ENCODE measurements at regions not wholly inside any gene's neighbourhood (a gene's known extent, or its start where the extent isn't known, plus 50 kb on each side); places are given as distances from the start of the nearest gene placed in this dataset.

DNA sequence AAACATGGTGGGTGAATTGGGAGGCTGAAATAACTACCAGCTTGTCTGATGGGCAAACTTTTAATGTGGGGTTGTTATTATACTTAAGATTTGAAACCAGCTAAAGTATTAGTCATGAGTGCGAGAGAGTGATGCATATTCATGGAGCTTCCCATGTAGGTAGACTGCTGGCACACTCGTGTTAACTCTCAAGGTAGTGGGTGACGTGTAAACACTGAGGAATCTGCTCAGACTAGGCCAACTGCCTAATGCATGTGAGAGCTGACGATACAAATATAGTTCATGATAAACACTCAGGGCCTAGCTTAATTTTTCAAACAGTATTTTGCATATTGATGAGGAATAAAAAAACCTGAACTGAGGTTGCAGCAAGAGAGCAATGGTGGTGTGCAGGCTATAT, 1165.7 kb upstream of the PIK3C3 start:
- no peaks in the 10 kb centered on the region for H3K27me3 ChIP-seq (ENCODE audit: low read length)
- CTCF ChIA-PET: no interaction called here
- no peak overlapping the region for H3K9ac ChIP-seq (ENCODE audit: low read length)
- intact Hi-C loops (cut with micrococcal nuclease): no loop called here
- H3K4me1 ChIP-seq (ENCODE audit: insufficient read depth, low read length): no peaks in the 10 kb centered on the region
- no peak overlapping the region for H3K4me3 ChIP-seq (ENCODE audit: low read length)
- TF ChIP-seq EZH2 (IDR thresholded peaks at IDR 0.05; ENCODE audit: low read length, unreplicated experiment): no peak
- TF ChIP-seq, protein P1, sequence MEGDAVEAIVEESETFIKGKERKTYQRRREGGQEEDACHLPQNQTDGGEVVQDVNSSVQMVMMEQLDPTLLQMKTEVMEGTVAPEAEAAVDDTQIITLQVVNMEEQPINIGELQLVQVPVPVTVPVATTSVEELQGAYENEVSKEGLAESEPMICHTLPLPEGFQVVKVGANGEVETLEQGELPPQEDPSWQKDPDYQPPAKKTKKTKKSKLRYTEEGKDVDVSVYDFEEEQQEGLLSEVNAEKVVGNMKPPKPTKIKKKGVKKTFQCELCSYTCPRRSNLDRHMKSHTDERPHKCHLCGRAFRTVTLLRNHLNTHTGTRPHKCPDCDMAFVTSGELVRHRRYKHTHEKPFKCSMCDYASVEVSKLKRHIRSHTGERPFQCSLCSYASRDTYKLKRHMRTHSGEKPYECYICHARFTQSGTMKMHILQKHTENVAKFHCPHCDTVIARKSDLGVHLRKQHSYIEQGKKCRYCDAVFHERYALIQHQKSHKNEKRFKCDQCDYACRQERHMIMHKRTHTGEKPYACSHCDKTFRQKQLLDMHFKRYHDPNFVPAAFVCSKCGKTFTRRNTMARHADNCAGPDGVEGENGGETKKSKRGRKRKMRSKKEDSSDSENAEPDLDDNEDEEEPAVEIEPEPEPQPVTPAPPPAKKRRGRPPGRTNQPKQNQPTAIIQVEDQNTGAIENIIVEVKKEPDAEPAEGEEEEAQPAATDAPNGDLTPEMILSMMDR (conservative IDR thresholded peaks at IDR 0.05; ENCODE audit: low read depth, low read length): no peak
- TF ChIP-seq EZH2phosphoT487 (IDR thresholded peaks at IDR 0.05; ENCODE audit: borderline replicate concordance, low read length): no peak
- H3K36me3 ChIP-seq (ENCODE audit: low read depth, low read length): no peaks in the 10 kb centered on the region
- H3K79me2 ChIP-seq (ENCODE audit: low read length): no peaks in the 10 kb centered on the region
- H4K20me1 ChIP-seq (ENCODE audit: low read length): no peaks in the 10 kb centered on the region
- no peaks in the 10 kb centered on the region for H3K9me2 ChIP-seq (replicated peaks; ENCODE audit: low read length)
- no TSS peak for BruUV-seq (replicated peaks)
- no peak overlapping the region for H3K27ac ChIP-seq (ENCODE audit: low read length)
- POLR2A ChIA-PET (ENCODE audit: unreplicated experiment): interaction anchor here (0.6 kb wide), 1 partner anchor 149 kb away, joined by 8 read pairs; no protein-coding TSS in a partner anchor
- no peak overlapping the region for H2AFZ ChIP-seq (ENCODE audit: low read length)
- H3F3A ChIP-seq (ENCODE audit: low read length, unreplicated experiment): no peaks in the 10 kb centered on the region
- DNase-seq (peak; percentile 2), ATAC-seq (no peak)
- no peaks in the 10 kb centered on the region for H3K9me3 ChIP-seq (ENCODE audit: low read length)
- no peak overlapping the region for H3K4me2 ChIP-seq (ENCODE audit: low read length)

DNA sequence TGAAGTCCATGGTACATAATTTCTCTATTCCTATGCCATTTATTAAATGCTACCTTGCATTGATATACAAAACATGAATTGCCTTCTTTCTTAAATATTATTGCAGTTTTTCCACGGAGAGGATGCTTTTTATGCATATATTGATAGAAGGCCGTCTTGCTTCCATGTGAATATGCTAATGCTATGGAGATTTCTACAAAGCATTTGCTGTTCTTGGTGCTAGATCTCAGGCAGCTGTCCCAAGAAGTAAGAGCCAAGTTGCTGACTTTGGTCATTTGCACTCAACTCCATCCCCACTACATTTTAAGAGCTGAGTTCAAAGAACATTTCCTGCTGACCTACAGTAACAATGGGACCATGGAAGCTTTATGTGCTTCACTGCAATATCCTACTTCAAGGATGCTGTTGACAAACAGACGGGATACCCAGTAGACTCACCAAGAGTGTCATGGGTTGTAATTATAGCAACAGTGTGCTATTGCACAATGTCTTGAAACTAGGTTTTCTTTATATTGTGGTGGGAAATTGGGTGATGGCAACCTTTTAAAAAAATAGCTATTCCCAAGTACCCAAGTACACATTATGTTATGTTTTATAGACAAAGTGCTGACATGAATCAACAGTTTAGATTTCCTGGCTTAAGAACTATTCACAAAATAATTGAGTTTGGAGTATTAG, 1172.4 kb upstream of the PIK3C3 start:
- DNase-seq: no peak
- no peak for ATAC-seq
- POLR2A ChIA-PET (ENCODE audit: unreplicated experiment): no interaction called here

DNA sequence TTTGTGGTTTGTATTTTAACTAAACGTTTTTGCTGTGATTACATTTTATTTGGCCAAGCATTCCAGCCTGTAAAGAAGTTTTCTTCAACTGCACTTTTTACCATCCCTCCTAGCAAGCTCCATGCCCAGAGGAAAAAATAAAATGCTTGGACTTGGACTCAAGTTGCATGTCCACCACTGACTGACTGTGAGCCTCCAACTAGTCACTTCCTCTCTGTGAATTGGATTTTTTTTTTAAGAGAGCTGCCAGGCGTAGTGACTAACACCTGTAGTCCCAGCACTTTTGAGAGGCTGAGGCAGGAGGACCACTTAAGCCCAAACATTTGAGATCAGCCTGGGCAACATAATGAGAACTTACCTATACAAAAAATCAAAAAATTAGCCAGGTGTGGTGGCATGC, 1185.2 kb upstream of the PIK3C3 start:
- Histone ChIP-seq H4K20me1 (ENCODE audit: low read length) (no peaks in the 10 kb centered on the region), H3K79me2 (ENCODE audit: low read length) (no peaks in the 10 kb centered on the region), H3K4me3 (ENCODE audit: low read length) (no peak overlapping the region), H3F3A (ENCODE audit: low read length, unreplicated experiment) (no peaks in the 10 kb centered on the region), H3K27ac (ENCODE audit: low read length) (no peak overlapping the region), H3K27me3 (ENCODE audit: low read length) (no peaks in the 10 kb centered on the region), H3K9me3 (ENCODE audit: low read length) (no peaks in the 10 kb centered on the region), H3K4me1 (ENCODE audit: insufficient read depth, low read length) (no peaks in the 10 kb centered on the region), H3K9ac (ENCODE audit: low read length) (no peak overlapping the region), H3K9me2 (replicated peaks; ENCODE audit: low read length) (no peaks in the 10 kb centered on the region), H3K4me2 (ENCODE audit: low read length) (no peak overlapping the region), H2AFZ (ENCODE audit: low read length) (no peak overlapping the region), H3K36me3 (ENCODE audit: low read depth, low read length) (no peaks in the 10 kb centered on the region)
- ATAC-seq (peak; percentile 42; the same call in 1 of the 2 replicates), DNase-seq (peak; percentile 37)
- CTCF ChIA-PET: no interaction called here
- TF ChIP-seq, protein P1 (conservative IDR thresholded peaks at IDR 0.05; ENCODE audit: low read depth, low read length): no peak
- no peak for TF ChIP-seq EZH2phosphoT487 (IDR thresholded peaks at IDR 0.05; ENCODE audit: borderline replicate concordance, low read length)
- no peak for TF ChIP-seq EZH2 (IDR thresholded peaks at IDR 0.05; ENCODE audit: low read length, unreplicated experiment)
- POLR2A ChIA-PET (ENCODE audit: unreplicated experiment): no interaction called here
- intact Hi-C loops (cut with micrococcal nuclease): no loop called here
- no TSS peak for BruUV-seq (replicated peaks)

More for the DNA sequence above, 1172.4 kb upstream of the PIK3C3 start:
- H4K20me1 ChIP-seq (ENCODE audit: low read length): no peaks in the 10 kb centered on the region
- intact Hi-C loops (cut with micrococcal nuclease): no loop called here
- H3K4me1 ChIP-seq (ENCODE audit: insufficient read depth, low read length): no peaks in the 10 kb centered on the region
- no peaks in the 10 kb centered on the region for H3K36me3 ChIP-seq (ENCODE audit: low read depth, low read length)
- no peaks in the 10 kb centered on the region for H3K9me3 ChIP-seq (ENCODE audit: low read length)
- no peak overlapping the region for H2AFZ ChIP-seq (ENCODE audit: low read length)
- BruUV-seq (replicated peaks): no TSS peak
- H3K27me3 ChIP-seq (ENCODE audit: low read length): no peaks in the 10 kb centered on the region
- H3K27ac ChIP-seq (ENCODE audit: low read length): no peak overlapping the region
- H3K4me2 ChIP-seq (ENCODE audit: low read length): no peak overlapping the region
- no peak overlapping the region for H3K4me3 ChIP-seq (ENCODE audit: low read length)
- no peaks in the 10 kb centered on the region for H3K79me2 ChIP-seq (ENCODE audit: low read length)
- H3K9me2 ChIP-seq (replicated peaks; ENCODE audit: low read length): no peaks in the 10 kb centered on the region
- CTCF ChIA-PET: no interaction called here
- TF ChIP-seq EZH2 (IDR thresholded peaks at IDR 0.05; ENCODE audit: low read length, unreplicated experiment) (no peak), EZH2phosphoT487 (IDR thresholded peaks at IDR 0.05; ENCODE audit: borderline replicate concordance, low read length) (no peak)
- TF ChIP-seq, protein P1 (conservative IDR thresholded peaks at IDR 0.05; ENCODE audit: low read depth, low read length): no peak
- H3K9ac ChIP-seq (ENCODE audit: low read length): no peak overlapping the region
- H3F3A ChIP-seq (ENCODE audit: low read length, unreplicated experiment): no peaks in the 10 kb centered on the region
